ENCODE measurements at regions not wholly inside any gene's neighbourhood (a gene's known extent, or its start where the extent isn't known, plus 50 kb on each side); places are given as distances from the start of the nearest gene placed in this dataset.

DNA sequence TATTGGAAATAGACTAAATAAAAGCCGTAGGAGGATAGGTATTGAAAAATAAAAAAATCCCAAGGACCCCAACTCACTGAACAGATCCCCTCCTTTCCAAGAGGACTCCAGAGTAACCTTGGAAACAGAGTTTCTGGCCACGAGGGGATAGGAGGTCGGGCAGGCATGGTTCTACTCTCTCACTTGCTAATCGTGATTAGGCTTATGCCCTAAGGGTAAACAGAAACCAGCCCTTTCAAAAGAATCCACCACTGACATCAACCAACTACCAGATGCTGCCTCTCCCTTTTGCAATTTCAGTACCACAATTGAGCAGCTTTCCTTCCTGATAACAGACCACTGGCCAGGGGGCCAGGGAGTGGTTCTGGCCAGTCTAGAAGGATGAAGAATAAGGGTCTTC is 477.8 kb downstream of the EIPR1 start:
- TF ChIP-seq SUZ12 (IDR thresholded peaks at IDR 0.05; ENCODE audit: extremely low read depth, insufficient read depth, insufficient read length) (no peak), ZNF274 (IDR thresholded peaks at IDR 0.05; ENCODE audit: low read depth, low read length) (no peak), YY1 (IDR thresholded peaks at IDR 0.05; ENCODE audit: insufficient read depth, insufficient read length) (no peak)

Data from NT2/D1 (cell line).